ENCODE measurements at regions not wholly inside any gene's neighbourhood (a gene's known extent, or its start where the extent isn't known, plus 50 kb on each side); places are given as distances from the start of the nearest gene placed in this dataset.

- no peak for DNase-seq (ENCODE audit: extremely low read depth in 1 of 2, low read depth in 1 of 2)
These were observed 2002.9 kb upstream of the NUDT12 start for GRCh38 chr5:105565531-105565930.

- DNase-seq (ENCODE audit: extremely low read depth in 1 of 2, low read depth in 1 of 2), result no peak
These were observed 2001.3 kb upstream of the NUDT12 start for GRCh38 chr5:105563842-105564241.

GRCh38 chr5:105554568-105555169 lies 1992.1 kb upstream of the NUDT12 start:
- no peak for DNase-seq (ENCODE audit: extremely low read depth in 1 of 2, low read depth in 1 of 2)

- DNase-seq (ENCODE audit: extremely low read depth in 1 of 2, low read depth in 1 of 2), result no peak
These were observed 1981.7 kb upstream of the NUDT12 start for GRCh38 chr5:105544300-105544699.

- DNase-seq (ENCODE audit: extremely low read depth in 1 of 2, low read depth in 1 of 2), result no peak
These were observed 1974.1 kb upstream of the NUDT12 start for GRCh38 chr5:105536675-105537074.

- no peak for DNase-seq (ENCODE audit: extremely low read depth in 1 of 2, low read depth in 1 of 2)
These were observed 1968.2 kb upstream of the NUDT12 start for GRCh38 chr5:105530716-105531261.

- DNase-seq (ENCODE audit: extremely low read depth in 1 of 2, low read depth in 1 of 2), result no peak
These were observed 1967.3 kb upstream of the NUDT12 start for GRCh38 chr5:105529851-105530250.

- DNase-seq (ENCODE audit: extremely low read depth in 1 of 2, low read depth in 1 of 2), result no peak
These were observed 1945.9 kb upstream of the NUDT12 start for GRCh38 chr5:105508519-105508918.

- DNase-seq (ENCODE audit: extremely low read depth in 1 of 2, low read depth in 1 of 2), result no peak
These were observed 1944.2 kb upstream of the NUDT12 start for GRCh38 chr5:105506692-105507277.

GRCh38 chr5:105503950-105504349 lies 1941.4 kb upstream of the NUDT12 start:
- no peak for DNase-seq (ENCODE audit: extremely low read depth in 1 of 2, low read depth in 1 of 2)

- DNase-seq (ENCODE audit: extremely low read depth in 1 of 2, low read depth in 1 of 2), result no peak
These were observed 1938.7 kb upstream of the NUDT12 start for GRCh38 chr5:105501315-105501714.

- DNase-seq (ENCODE audit: extremely low read depth in 1 of 2, low read depth in 1 of 2), result no peak
These were observed 1912.8 kb upstream of the NUDT12 start for GRCh38 chr5:105475401-105475800.

GRCh38 chr5:105462377-105462776 lies 1899.8 kb upstream of the NUDT12 start:
- DNase-seq (ENCODE audit: extremely low read depth in 1 of 2, low read depth in 1 of 2), result no peak

GRCh38 chr5:105460721-105461120 lies 1898.1 kb upstream of the NUDT12 start:
- DNase-seq (ENCODE audit: extremely low read depth in 1 of 2, low read depth in 1 of 2), result no peak

- DNase-seq (ENCODE audit: extremely low read depth in 1 of 2, low read depth in 1 of 2), result no peak
These were observed 1890.7 kb upstream of the NUDT12 start for GRCh38 chr5:105453216-105453807.

- no peak for DNase-seq (ENCODE audit: extremely low read depth in 1 of 2, low read depth in 1 of 2)
These were observed 1885.7 kb upstream of the NUDT12 start for GRCh38 chr5:105448271-105448670.

- DNase-seq (ENCODE audit: extremely low read depth in 1 of 2, low read depth in 1 of 2), result no peak
These were observed 1867.9 kb upstream of the NUDT12 start for GRCh38 chr5:105430516-105430915.

- DNase-seq (ENCODE audit: extremely low read depth in 1 of 2, low read depth in 1 of 2), result no peak
These were observed 1866.1 kb upstream of the NUDT12 start for GRCh38 chr5:105428451-105429380.

GRCh38 chr5:105414067-105414466 lies 1851.5 kb upstream of the NUDT12 start:
- DNase-seq (ENCODE audit: extremely low read depth in 1 of 2, low read depth in 1 of 2), result no peak

- DNase-seq (ENCODE audit: extremely low read depth in 1 of 2, low read depth in 1 of 2), result no peak
These were observed 1850.9 kb upstream of the NUDT12 start for GRCh38 chr5:105413406-105413990.

- no peak for DNase-seq (ENCODE audit: extremely low read depth in 1 of 2, low read depth in 1 of 2)
These were observed 1847.1 kb upstream of the NUDT12 start for GRCh38 chr5:105409695-105410094.
